IMR-90 (cell line): ENCODE measurements at regions not wholly inside any gene's neighbourhood (a gene's known extent, or its start where the extent isn't known, plus 50 kb on each side); places are given as distances from the start of the nearest gene placed in this dataset.

Source experiments
- ATAC-seq: fragments of 200-7000 bp; cut with Tn5 transposase; 2 replicates; pipeline ENCODE4 v1.9.1; 2020; ENCODE audit warnings: low read depth, mild to moderate bottlenecking, moderate library complexity
- BruUV-seq: library from RNA; stranded (reverse); fragments of 400-500 nt; replicated peaks from 2 replicates; lab custom pipeline; 2021; lab: Mats Ljungman, UMichigan
- CTCF ChIA-PET: fragments of 300-600 bp; formaldehyde crosslinking; extraction: SDS; loops from one replicate; lab custom pipeline; 2021; ENCODE audit warnings: antibody characterized with exemption; lab: Yijun Ruan, JAX
- POLR2A ChIA-PET: fragments of 300-600 bp; sonication (Branson Sonifier 250); formaldehyde crosslinking; loops from one replicate; lab custom pipeline; 2022; ENCODE audit warnings: antibody characterized with exemption; ENCODE audit not compliant: unreplicated experiment; lab: Charles Lee
- DNase-seq: peaks from one replicate; pipeline ENCODE4 v3.0.0; 2013
- H2AFZ ChIP-seq: replicated peaks from 2 replicates; pipeline ENCODE3; 2013; ENCODE audit warnings: low read length, mild to moderate bottlenecking; ENCODE audit not compliant: poor library complexity
- H2AK5ac ChIP-seq: 2 replicates; pipeline ENCODE4 v1.6.1; 2013; ENCODE audit warnings: low read depth, low read length, inconsistent platforms
- H2AK9ac ChIP-seq: replicated peaks from 2 replicates; pipeline ENCODE3; 2013; ENCODE audit warnings: mild to moderate bottlenecking, low read depth, low read length, moderate library complexity; ENCODE audit not compliant: poor library complexity
- H2BK120ac ChIP-seq: 2 replicates; pipeline ENCODE4 v1.6.1; 2013; ENCODE audit warnings: low read depth, low read length, inconsistent platforms
- H2BK15ac ChIP-seq: 3 replicates; pipeline ENCODE4 v1.6.1; 2013; ENCODE audit warnings: low read depth, low read length, inconsistent platforms
- H2BK20ac ChIP-seq: 2 replicates; pipeline ENCODE4 v1.6.1; 2013; ENCODE audit warnings: low read depth, mild to moderate bottlenecking, inconsistent platforms, low read length, moderate library complexity
- H2BK5ac ChIP-seq: 2 replicates; pipeline ENCODE4 v1.6.1; 2013; ENCODE audit warnings: mild to moderate bottlenecking, low read depth, low read length, inconsistent platforms; ENCODE audit not compliant: poor library complexity, severe bottlenecking
- H3K14ac ChIP-seq: replicated peaks from 2 replicates; pipeline ENCODE4 v1.6.1; 2013; ENCODE audit warnings: low read depth, low read length, inconsistent platforms
- H3K18ac ChIP-seq: 2 replicates; pipeline ENCODE4 v1.6.1; 2013; ENCODE audit warnings: low read depth, low read length, control low read depth
- H3K23ac ChIP-seq: 2 replicates; pipeline ENCODE4 v1.6.1; 2013; ENCODE audit warnings: low read depth, low read length, inconsistent platforms
- H3K27ac ChIP-seq: 2 replicates; pipeline ENCODE4 v1.5.1; 2013; ENCODE audit warnings: mild to moderate bottlenecking, control low read depth, low read length; ENCODE audit not compliant: insufficient read depth
- H3K27me3 ChIP-seq: 2 replicates; pipeline ENCODE4 v1.6.1; 2013; ENCODE audit warnings: low read length; ENCODE audit not compliant: control insufficient read depth, insufficient read depth
- H3K36me3 ChIP-seq: 2 replicates; pipeline ENCODE4 v1.6.1; 2013; ENCODE audit warnings: low read length, mixed read lengths; ENCODE audit not compliant: control insufficient read depth, insufficient read depth
- H3K4ac ChIP-seq: 2 replicates; pipeline ENCODE4 v1.6.1; 2013; ENCODE audit warnings: low read depth, low read length, inconsistent platforms
- H3K4me1 ChIP-seq: 2 replicates; pipeline ENCODE4 v1.6.1; 2013; ENCODE audit warnings: low read length, mixed read lengths; ENCODE audit not compliant: control insufficient read depth, insufficient read depth
- H3K4me2 ChIP-seq: 2 replicates; pipeline ENCODE4 v1.6.1; 2013; ENCODE audit warnings: low read depth, mild to moderate bottlenecking, control low read depth, low read length, moderate library complexity
- H3K4me3 ChIP-seq: 2 replicates; pipeline ENCODE4 v1.5.1; 2013; ENCODE audit warnings: low read depth, mild to moderate bottlenecking, control low read depth, low read length, moderate library complexity; ENCODE audit not compliant: insufficient read depth
- H3K56ac ChIP-seq: 2 replicates; pipeline ENCODE4 v1.6.1; 2013; ENCODE audit warnings: low read length, inconsistent platforms; ENCODE audit not compliant: insufficient read depth; ENCODE audit errors: extremely low read depth
- H3K79me1 ChIP-seq, 2 experiments: 2 replicates each; pipeline ENCODE4 v1.6.1; 2013; ENCODE audit warnings: low read length in 2 of 2, inconsistent platforms in 1 of 2, low read depth in 1 of 2
- H3K9ac ChIP-seq: 2 replicates; pipeline ENCODE4 v1.6.1; 2013; ENCODE audit warnings: low read depth, low read length, control low read depth
- H3K9me1 ChIP-seq: 2 replicates; pipeline ENCODE4 v1.6.1; 2013; ENCODE audit warnings: low read length, inconsistent platforms; ENCODE audit not compliant: insufficient read depth
- H3K9me3 ChIP-seq: 2 replicates; pipeline ENCODE4 v1.6.1; 2013; ENCODE audit warnings: low read length; ENCODE audit not compliant: control insufficient read depth, insufficient read depth
- H4K20me1 ChIP-seq: 2 replicates; pipeline ENCODE4 v1.6.1; 2013; ENCODE audit warnings: low read length, inconsistent platforms; ENCODE audit not compliant: insufficient read depth
- H4K5ac ChIP-seq: 2 replicates; pipeline ENCODE4 v1.6.1; 2013; ENCODE audit warnings: mild to moderate bottlenecking, low read depth, low read length, control low read depth
- H4K8ac ChIP-seq, 2 experiments: 2 replicates each; pipeline ENCODE4 v1.6.1; 2013; ENCODE audit warnings: low read depth in 2 of 2, low read length in 2 of 2, control low read depth in 1 of 2, inconsistent platforms in 1 of 2
- H4K91ac ChIP-seq: 2 replicates; pipeline ENCODE4 v1.6.1; 2013; ENCODE audit warnings: low read depth, low read length, inconsistent platforms; ENCODE audit not compliant: insufficient read depth
- BHLHE40 ChIP-seq: fragments of 150-350 bp; IDR thresholded peaks from 2 replicates; pipeline ENCODE4 v1.6.1; 2016; ENCODE audit warnings: mild to moderate bottlenecking, low read depth, low read length
- CEBPB ChIP-seq: IDR thresholded peaks from 2 replicates; pipeline ENCODE4 v1.6.1; 2012; ENCODE audit warnings: low read depth, low read length, improper control_type of control experiment
- CHD1 ChIP-seq: IDR thresholded peaks from 2 replicates; pipeline ENCODE4 v1.6.1; 2012; ENCODE audit warnings: low read depth, low read length, improper control_type of control experiment
- CTCF ChIP-seq: conservative IDR thresholded peaks from 2 replicates; pipeline ENCODE4 v1.5.1; 2012; ENCODE audit warnings: mild to moderate bottlenecking, low read depth, low read length, improper control_type of control experiment
- FOS ChIP-seq: fragments of 150-350 bp; IDR thresholded peaks from 2 replicates; pipeline ENCODE4 v1.6.1; 2016; ENCODE audit warnings: low read depth, low read length
- MAFK ChIP-seq: IDR thresholded peaks from 2 replicates; pipeline ENCODE4 v1.6.1; 2012; ENCODE audit warnings: low read depth, low read length, improper control_type of control experiment
- MAZ ChIP-seq: IDR thresholded peaks from 2 replicates; pipeline ENCODE4 v1.6.1; 2012; ENCODE audit warnings: low read depth, mild to moderate bottlenecking, low read length, improper control_type of control experiment, moderate library complexity, borderline replicate concordance
- MXI1 ChIP-seq: IDR thresholded peaks from 2 replicates; pipeline ENCODE4 v1.6.1; 2012; ENCODE audit warnings: low read depth, mild to moderate bottlenecking, low read length, moderate library complexity, borderline replicate concordance
- NFE2L2 ChIP-seq: fragments of 150-350 bp; IDR thresholded peaks from 2 replicates; pipeline ENCODE4 v1.6.1; 2016; ENCODE audit warnings: low read depth, mild to moderate bottlenecking, low read length
- POLR2A ChIP-seq: IDR thresholded peaks from 2 replicates; pipeline ENCODE4 v1.6.1; 2012; ENCODE audit warnings: mild to moderate bottlenecking, low read depth, low read length
- RAD21 ChIP-seq: IDR thresholded peaks from 2 replicates; pipeline ENCODE4 v1.6.1; 2012; ENCODE audit warnings: low read length, improper control_type of control experiment
- RCOR1 ChIP-seq: IDR thresholded peaks from 2 replicates; pipeline ENCODE4 v1.6.1; 2012; ENCODE audit warnings: mild to moderate bottlenecking, low read length, improper control_type of control experiment; ENCODE audit not compliant: insufficient replicate concordance
- RFX5 ChIP-seq: IDR thresholded peaks from 2 replicates; pipeline ENCODE4 v1.8.0; 2012; ENCODE audit warnings: low read depth, mild to moderate bottlenecking, low read length, moderate library complexity
- SMC3 ChIP-seq: fragments of 150-350 bp; IDR thresholded peaks from 2 replicates; pipeline ENCODE4 v1.6.1; 2016; ENCODE audit warnings: low read depth, mild to moderate bottlenecking, antibody characterized with exemption, low read length, moderate library complexity
- USF2 ChIP-seq: fragments of 150-350 bp; IDR thresholded peaks from 2 replicates; pipeline ENCODE4 v1.6.1; 2017; ENCODE audit warnings: mild to moderate bottlenecking, antibody characterized with exemption, low read length, low read depth
- WGBS, 2 experiments: methylation state at CpG; one replicate each; pipeline versions ENCODE4 v1.1.5 to v1.1.7; 2013; ENCODE audit warnings: missing lambda C conversion rate in 2 of 2; ENCODE audit not compliant: insufficient read length in 1 of 2; ENCODE audit errors: extremely low coverage in 2 of 2; 5-methylcytosine and 5-hydroxymethylcytosine counted together
- dilution Hi-C: fragments of 300-500 bp; cut with HindIII; formaldehyde crosslinking; loops from one replicate; pipeline ENCODE4 v1.14.3; 2018; ENCODE audit warnings: low sequenced_read_pairs; ENCODE audit not compliant: unreplicated experiment
- in situ Hi-C: fragments of 300-500 bp; cut with MboI; formaldehyde crosslinking; loops from 3 replicates; pipeline ENCODE4 v1.14.3; 2019; ENCODE audit warnings: low sequenced_read_pairs, inconsistent platforms, mixed read lengths
- intact Hi-C: fragments of 100-400 bp; cut with micrococcal nuclease; formaldehyde crosslinking; loops from 2 replicates; pipeline ENCODE4 v1.10.0; 2022
- TF ChIP-seq, protein P1 (sequence below): fragments of 150-350 bp; IDR thresholded peaks from 2 replicates; pipeline ENCODE4 v1.6.1; 2016; ENCODE audit warnings: low read depth, mild to moderate bottlenecking, low read length, moderate library complexity, borderline replicate concordance

GRCh38 chr5:125176005-125176390 lies 429.6 kb upstream of the ZNF608 start:
- no peak overlapping the region for H2AK9ac ChIP-seq
- no peak overlapping the region for H4K8ac ChIP-seq
- H2BK15ac ChIP-seq: no peak overlapping the region
- no peak overlapping the region for H4K91ac ChIP-seq
- BruUV-seq: no TSS peak
- H3K18ac ChIP-seq: no peak overlapping the region
- in situ Hi-C loops: no loop called here
- H3K56ac ChIP-seq: no peak overlapping the region
- no peak overlapping the region for H3K4ac ChIP-seq
- ChIA-PET CTCF (no interaction called here), POLR2A (no interaction called here)
- H2BK20ac ChIP-seq: no peak overlapping the region
- H3K9ac ChIP-seq: no peak overlapping the region
- no peak overlapping the region for H3K4me2 ChIP-seq
- no peaks in the 10 kb centered on the region for H3K27me3 ChIP-seq
- ATAC-seq (no peak), DNase-seq (no peak)
- H3K27ac ChIP-seq: no peak overlapping the region
- H3K79me1 ChIP-seq: no peaks in the 10 kb centered on the region
- H3K36me3 ChIP-seq: no peaks in the 10 kb centered on the region
- no peaks in the 10 kb centered on the region for H3K9me3 ChIP-seq
- no peak overlapping the region for H2AK5ac ChIP-seq
- WGBS, 2 experiments: no CpG with 5 or more reads among the region's 2 CpGs
- intact Hi-C loops: no loop called here
- H4K5ac ChIP-seq: no peak overlapping the region
- H3K4me1 ChIP-seq: no peaks in the 10 kb centered on the region
- no peak overlapping the region for H2BK120ac ChIP-seq
- no peak overlapping the region for H2AFZ ChIP-seq
- no peak overlapping the region for H3K4me3 ChIP-seq
- dilution Hi-C loops: no loop called here
- H4K20me1 ChIP-seq: no peaks in the 10 kb centered on the region
- H3K23ac ChIP-seq: no peak overlapping the region
- TF ChIP-seq MAZ (no peak), CHD1 (no peak), CEBPB (no peak), FOS (no peak), MAFK (no peak), POLR2A (no peak), SMC3 (no peak), USF2 (no peak), RAD21 (no peak), CTCF (no peak), RCOR1 (no peak), RFX5 (no peak), BHLHE40 (no peak), NFE2L2 (no peak), MXI1 (no peak)
- TF ChIP-seq, protein P1, sequence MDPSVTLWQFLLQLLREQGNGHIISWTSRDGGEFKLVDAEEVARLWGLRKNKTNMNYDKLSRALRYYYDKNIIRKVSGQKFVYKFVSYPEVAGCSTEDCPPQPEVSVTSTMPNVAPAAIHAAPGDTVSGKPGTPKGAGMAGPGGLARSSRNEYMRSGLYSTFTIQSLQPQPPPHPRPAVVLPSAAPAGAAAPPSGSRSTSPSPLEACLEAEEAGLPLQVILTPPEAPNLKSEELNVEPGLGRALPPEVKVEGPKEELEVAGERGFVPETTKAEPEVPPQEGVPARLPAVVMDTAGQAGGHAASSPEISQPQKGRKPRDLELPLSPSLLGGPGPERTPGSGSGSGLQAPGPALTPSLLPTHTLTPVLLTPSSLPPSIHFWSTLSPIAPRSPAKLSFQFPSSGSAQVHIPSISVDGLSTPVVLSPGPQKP: no peak
- no peaks in the 10 kb centered on the region for H3K9me1 ChIP-seq
- H2BK5ac ChIP-seq: no peak overlapping the region
- no peak overlapping the region for H3K14ac ChIP-seq
